T-helper 2 cell treated with Interferon-gamma antibody and Interleukin-4, amounts not matched to agents 5 μg/mL and 100 μg/mL, for 36 hours (primary cell): ENCODE measurements at regions not wholly inside any gene's neighbourhood (a gene's known extent, or its start where the extent isn't known, plus 50 kb on each side); places are given as distances from the start of the nearest gene placed in this dataset.

Source experiments
- DNase-seq: peaks from one replicate; pipeline ENCODE4 v3.0.0; 2021; ENCODE audit warnings: low spot score
- H3K27ac Mint-ChIP-seq: one replicate; pipeline ENCODE4 v1.8.0; 2021; ENCODE audit warnings: mild to moderate bottlenecking, mixed read lengths
- H3K27me3 Mint-ChIP-seq: one replicate; pipeline ENCODE4 v1.8.0; 2021; ENCODE audit warnings: low read depth, mixed read lengths
- H3K36me3 Mint-ChIP-seq: one replicate; pipeline ENCODE4 v1.8.0; 2021; ENCODE audit warnings: low read depth, mixed read lengths
- H3K4me1 Mint-ChIP-seq: one replicate; pipeline ENCODE4 v1.8.0; 2021; ENCODE audit warnings: low read depth, mixed read lengths
- H3K4me3 Mint-ChIP-seq: one replicate; pipeline ENCODE4 v1.8.0; 2022; ENCODE audit warnings: mild to moderate bottlenecking, moderate library complexity, mixed read lengths
- H3K9me3 Mint-ChIP-seq: one replicate; pipeline ENCODE4 v1.8.0; 2021; ENCODE audit warnings: mixed read lengths

DNA sequence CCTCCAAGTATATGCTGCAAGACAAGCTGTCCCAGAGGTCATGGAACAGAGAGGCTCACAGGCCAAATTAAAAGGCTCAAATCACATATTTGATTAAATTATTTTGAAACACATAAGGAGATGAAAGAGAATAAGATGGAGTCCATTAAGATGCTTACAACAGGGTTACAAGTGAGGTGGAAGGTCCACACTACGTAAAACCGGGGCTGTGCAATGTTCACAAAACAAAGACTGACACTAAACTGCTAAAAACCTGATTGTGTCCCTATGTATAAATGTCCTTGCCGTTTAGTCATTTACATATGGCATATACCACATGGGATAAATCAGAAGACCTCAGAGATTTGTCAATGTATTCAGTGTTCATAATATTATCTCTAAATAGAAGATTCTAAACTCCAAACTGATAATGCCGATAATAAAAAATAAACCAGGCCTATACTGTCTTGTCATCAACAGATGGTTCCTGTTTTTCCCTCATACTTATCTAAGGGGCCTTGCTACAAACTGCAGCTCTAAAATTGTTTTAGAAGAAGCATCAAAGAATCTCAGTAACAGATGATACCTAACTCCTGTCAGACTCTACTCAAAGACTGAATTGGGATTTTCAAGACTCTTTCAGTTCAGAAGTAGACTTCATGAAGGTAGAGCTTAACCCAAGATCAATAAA is 51.8 kb upstream of the RIPOR2 start:
- Mint-ChIP-seq H3K4me1 (peaks cover 42% of the 10 kb centered on the region), H3K9me3 (peaks cover 22% of the 10 kb centered on the region), H3K36me3 (peaks cover 21% of the 10 kb centered on the region), H3K27ac (no peak overlapping the region), H3K4me3 (no peak overlapping the region), H3K27me3 (no peaks in the 10 kb centered on the region)
- DNase-seq = no peak

DNA sequence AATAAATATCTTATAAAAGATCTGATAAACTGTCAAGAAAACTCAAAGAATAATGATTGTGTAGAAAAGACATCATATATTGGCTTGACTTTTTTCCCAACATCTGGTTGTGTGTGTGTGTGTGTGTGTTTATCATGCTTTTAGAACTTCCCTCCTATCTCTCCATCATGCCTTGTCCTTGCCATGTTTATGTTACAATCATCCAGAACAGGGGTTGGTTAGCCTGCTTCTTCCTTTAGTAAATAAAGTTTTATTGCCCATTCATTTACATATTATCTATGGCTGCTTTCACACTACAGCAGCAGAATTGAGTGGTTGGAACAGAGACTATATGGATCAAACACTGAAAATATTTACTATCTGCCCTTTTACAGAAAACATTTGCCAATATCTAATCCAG is 52.8 kb upstream of the RIPOR2 start:
- H3K27ac Mint-ChIP-seq = no peak overlapping the region
- H3K27me3 Mint-ChIP-seq = no peaks in the 10 kb centered on the region
- H3K4me3 Mint-ChIP-seq = no peak overlapping the region
- peaks cover 22% of the 10 kb centered on the region for H3K9me3 Mint-ChIP-seq
- DNase-seq = no peak
- peaks cover 39% of the 10 kb centered on the region for H3K4me1 Mint-ChIP-seq
- H3K36me3 Mint-ChIP-seq = peaks cover 25% of the 10 kb centered on the region

DNA sequence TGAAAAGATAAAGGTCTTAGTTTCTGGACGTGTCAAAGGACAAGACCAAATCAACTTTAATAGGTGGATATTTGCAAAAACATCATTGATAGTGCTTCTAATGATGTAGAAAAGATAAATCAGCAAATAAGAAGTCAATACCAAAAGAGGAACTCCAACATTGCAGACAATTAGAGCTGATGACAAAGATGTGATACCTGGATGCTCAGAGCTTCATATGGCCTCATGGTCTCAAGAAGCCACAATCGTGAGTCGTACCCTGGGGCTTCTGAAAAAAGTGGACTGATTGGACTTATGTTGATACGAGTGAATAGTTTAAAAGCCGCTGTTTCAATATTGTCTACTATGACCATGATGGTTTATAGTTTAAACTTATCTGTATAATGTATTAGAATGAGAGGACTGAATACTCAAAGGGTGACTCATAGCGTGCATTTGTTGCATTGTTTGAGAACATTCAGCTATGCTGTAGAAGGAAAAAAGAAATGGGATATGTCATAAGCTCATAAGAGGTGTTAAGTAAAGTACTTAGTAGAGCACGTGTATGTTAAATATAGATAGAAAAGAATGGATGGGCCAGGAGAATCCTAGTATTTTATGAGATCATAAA is 54.6 kb upstream of the RIPOR2 start:
- peaks cover 38% of the 10 kb centered on the region for H3K4me1 Mint-ChIP-seq
- no peaks in the 10 kb centered on the region for H3K27me3 Mint-ChIP-seq
- H3K4me3 Mint-ChIP-seq = no peak overlapping the region
- H3K36me3 Mint-ChIP-seq = peaks cover 34% of the 10 kb centered on the region
- peaks cover 22% of the 10 kb centered on the region for H3K9me3 Mint-ChIP-seq
- no peak overlapping the region for H3K27ac Mint-ChIP-seq
- no peak for DNase-seq

DNA sequence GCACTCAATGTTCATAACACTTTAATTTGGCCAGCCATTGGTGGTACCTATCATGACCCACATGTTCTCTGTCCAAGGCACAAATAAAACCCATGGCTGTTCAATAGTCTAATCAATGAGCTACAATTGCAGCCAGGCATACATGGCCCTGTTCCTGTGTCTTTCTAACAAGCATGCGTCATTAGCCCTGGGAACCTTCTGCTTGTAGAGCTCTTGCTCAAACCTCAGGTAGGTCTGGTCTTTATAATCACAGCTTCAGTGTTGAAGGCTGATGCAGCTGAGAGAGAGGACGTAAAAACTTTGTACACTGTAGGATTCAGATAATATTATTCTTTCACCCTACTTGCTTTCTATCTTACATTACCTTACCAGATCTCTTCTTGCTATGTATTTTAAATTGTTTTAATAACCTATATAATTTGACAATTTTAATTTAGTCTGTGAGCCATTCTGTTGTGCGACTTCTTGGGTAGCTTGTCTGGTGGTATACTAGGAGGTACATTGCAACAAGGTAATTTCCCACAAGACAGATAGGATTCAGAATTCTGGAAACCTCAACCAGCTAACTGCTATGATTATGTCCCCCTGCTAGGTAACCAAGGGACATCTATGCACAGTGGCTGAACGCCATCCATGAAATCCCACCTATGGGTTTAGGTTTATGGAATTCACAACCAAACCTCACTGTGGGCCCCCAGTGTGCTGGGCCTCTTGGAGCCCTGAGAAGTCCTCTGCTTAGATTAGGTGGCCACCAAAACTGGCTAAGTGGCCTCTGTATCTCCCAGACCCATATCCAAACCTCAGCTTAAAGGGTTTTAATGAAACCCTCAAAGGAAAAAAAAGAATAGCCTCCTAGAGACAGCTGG is 55.4 kb upstream of the RIPOR2 start:
- peaks cover 34% of the 10 kb centered on the region for H3K4me1 Mint-ChIP-seq
- peaks cover 22% of the 10 kb centered on the region for H3K9me3 Mint-ChIP-seq
- H3K27me3 Mint-ChIP-seq = no peaks in the 10 kb centered on the region
- H3K36me3 Mint-ChIP-seq = peaks cover 34% of the 10 kb centered on the region
- H3K27ac Mint-ChIP-seq = peak overlapping the region; percentile 55
- H3K4me3 Mint-ChIP-seq = peak overlapping the region; percentile 9
- no peak for DNase-seq

DNA sequence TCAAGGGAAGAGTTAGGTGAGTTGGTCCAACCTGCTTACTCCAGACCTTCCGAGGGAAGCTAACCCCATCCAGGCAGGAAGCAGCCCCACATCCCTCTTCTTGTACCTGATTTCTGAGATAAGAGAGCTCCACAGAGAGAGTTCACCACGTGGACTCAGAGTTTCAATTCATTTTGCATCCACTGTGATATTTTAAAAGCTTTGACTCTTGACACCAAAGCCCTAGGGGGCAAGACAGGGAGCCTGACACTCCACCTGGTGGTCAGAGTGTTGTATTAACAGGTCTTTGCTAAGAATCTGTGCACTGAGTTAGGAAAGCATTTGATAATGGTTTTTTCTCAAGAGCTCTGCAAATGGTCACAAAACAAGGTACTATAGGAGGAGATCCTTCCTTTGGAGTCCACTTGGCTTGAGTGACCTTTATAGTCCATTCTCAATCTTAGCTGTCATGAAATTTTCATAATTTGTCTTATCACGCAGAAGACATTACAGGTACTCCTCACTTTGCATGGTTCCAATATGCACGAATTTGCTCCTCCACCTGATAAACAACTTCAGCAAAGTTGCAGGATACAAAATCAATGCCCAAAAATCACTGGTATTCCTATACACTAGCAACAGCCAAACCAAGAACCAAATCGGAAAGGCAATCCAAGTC is 56.2 kb upstream of the RIPOR2 start:
- Mint-ChIP-seq H3K36me3 (peaks cover 27% of the 10 kb centered on the region), H3K27ac (peak overlapping the region; percentile 55), H3K4me3 (peak overlapping the region; percentile 9), H3K4me1 (peaks cover 36% of the 10 kb centered on the region), H3K9me3 (peaks cover 14% of the 10 kb centered on the region), H3K27me3 (no peaks in the 10 kb centered on the region)
- peak; percentile 55 for DNase-seq

DNA sequence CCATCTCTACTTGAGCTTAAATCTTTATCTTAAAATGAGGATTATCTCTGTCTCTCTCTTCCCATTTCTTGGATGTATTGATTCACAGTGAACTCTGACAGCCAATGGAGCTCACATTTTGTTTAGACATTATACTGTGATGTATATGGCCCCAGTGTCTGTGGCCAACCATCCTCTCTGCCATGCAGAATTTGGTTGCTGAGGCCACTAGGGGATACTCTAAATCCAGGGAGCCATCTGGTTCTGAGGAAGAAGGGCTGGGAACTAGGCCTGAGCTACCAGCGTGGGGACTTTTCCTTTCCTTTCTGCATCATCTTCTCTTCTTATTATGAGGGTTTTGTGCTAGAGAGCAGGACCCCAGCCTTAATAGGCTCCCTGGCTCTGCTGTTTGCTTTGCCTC is 59.1 kb upstream of the RIPOR2 start:
- Mint-ChIP-seq H3K9me3 (no peaks in the 10 kb centered on the region), H3K27ac (no peak overlapping the region)

DNA sequence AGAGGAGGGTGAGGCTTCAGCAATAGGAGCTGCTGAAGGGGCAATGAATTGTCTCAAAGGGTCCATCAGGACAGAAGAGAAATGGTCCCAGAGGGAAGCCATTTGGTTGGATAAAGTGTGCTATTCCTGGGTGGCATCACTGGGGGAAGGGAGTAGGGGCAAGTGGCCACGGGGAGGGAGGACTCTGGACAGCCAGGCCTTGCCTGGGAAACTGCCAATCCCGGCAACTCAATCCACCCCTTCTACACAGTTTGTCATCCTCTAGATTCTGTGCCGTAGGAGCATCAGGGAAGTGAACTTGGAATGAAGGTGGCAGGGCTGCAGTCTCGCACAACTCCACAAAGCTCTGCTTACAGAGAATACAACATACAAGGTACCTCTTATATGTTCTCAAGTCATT is 59.5 kb upstream of the RIPOR2 start:
- H3K9me3 Mint-ChIP-seq = no peaks in the 10 kb centered on the region
- H3K27me3 Mint-ChIP-seq = no peaks in the 10 kb centered on the region
- peaks cover 45% of the 10 kb centered on the region for H3K4me1 Mint-ChIP-seq
- H3K36me3 Mint-ChIP-seq = peaks cover 13% of the 10 kb centered on the region
- DNase-seq = no peak
- no peak overlapping the region for H3K27ac Mint-ChIP-seq
- no peak overlapping the region for H3K4me3 Mint-ChIP-seq

More for the DNA sequence above, 59.1 kb upstream of the RIPOR2 start:
- H3K36me3 Mint-ChIP-seq = peaks cover 13% of the 10 kb centered on the region
- H3K27me3 Mint-ChIP-seq = no peaks in the 10 kb centered on the region
- DNase-seq = no peak
- H3K4me3 Mint-ChIP-seq = no peak overlapping the region
- H3K4me1 Mint-ChIP-seq = peaks cover 47% of the 10 kb centered on the region

DNA sequence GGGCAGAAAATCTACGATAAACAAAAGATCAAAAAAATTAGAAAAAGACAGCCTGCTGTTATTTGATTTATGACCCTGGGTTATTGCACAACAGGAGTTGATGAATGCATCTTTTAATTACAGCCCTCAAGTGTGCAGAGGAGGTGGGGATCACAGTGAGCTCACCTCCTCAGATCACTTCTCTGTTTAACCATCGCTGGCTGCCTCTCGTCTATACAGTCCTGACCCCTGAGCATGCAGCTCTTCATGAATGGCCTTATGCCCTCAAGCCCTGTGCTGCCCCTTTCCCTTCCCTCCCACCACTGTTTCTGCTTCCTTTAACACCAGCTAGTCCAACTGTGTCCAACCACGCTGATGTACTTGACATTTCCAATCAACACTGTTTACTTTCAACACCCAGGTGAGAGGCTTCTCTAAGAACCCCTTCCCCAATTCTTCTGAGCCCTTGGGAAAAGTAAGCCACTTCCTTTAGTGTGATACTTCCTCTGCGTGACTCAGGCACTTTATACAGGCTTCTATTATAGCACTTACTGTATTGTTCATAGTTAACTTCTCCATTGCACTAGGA is 60.6 kb upstream of the RIPOR2 start:
- Mint-ChIP-seq H3K9me3 (no peaks in the 10 kb centered on the region), H3K36me3 (peaks cover 13% of the 10 kb centered on the region), H3K27ac (no peak overlapping the region), H3K27me3 (no peaks in the 10 kb centered on the region), H3K4me3 (no peak overlapping the region), H3K4me1 (peaks cover 36% of the 10 kb centered on the region)
- DNase-seq = no peak

DNA sequence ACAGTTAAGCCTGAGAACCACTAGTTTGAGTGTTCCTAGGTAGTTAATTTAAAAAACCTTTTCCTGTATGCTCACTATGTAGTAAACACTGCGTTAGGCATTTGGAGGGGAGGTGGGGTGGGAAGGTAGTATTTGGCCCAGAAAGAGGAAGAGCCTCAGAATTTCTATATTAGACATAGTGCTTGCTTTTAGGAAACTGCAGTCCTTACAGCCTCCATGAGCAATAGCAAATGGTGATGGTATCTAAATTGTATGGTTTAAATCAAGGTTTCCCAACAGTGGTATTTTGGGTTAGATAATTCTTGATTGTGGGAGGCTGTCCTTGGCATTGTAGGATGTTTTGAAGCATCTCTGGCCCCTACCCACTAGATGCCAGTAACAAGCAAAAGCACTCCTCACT is 61.5 kb upstream of the RIPOR2 start:
- no peak overlapping the region for H3K4me3 Mint-ChIP-seq
- no peaks in the 10 kb centered on the region for H3K9me3 Mint-ChIP-seq
- no peak overlapping the region for H3K27ac Mint-ChIP-seq
- DNase-seq = no peak
- H3K27me3 Mint-ChIP-seq = no peaks in the 10 kb centered on the region
- H3K36me3 Mint-ChIP-seq = peaks cover 13% of the 10 kb centered on the region
- H3K4me1 Mint-ChIP-seq = peaks cover 28% of the 10 kb centered on the region

DNA sequence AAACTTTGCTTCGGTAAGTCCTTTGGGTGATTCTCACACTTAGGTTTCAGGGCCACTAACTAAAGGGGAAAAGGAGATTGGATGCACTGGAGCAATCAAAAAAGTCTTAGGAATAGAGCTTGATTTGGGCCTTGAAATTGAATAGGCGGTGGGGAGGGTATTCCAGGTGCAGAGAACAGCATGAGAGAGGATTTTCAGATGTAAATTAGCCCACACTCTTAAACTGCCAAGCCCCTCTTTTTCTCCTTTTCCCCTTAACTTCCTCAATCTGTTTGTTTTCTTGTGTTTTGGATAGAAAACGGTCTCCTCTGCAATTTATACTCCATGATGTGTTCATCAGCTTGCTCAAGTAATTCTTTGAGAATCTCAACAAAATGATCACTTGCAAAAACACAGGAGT is 62.1 kb upstream of the RIPOR2 start:
- H3K4me1 Mint-ChIP-seq = peaks cover 28% of the 10 kb centered on the region
- no peak overlapping the region for H3K27ac Mint-ChIP-seq
- no peak overlapping the region for H3K4me3 Mint-ChIP-seq
- H3K27me3 Mint-ChIP-seq = no peaks in the 10 kb centered on the region
- no peaks in the 10 kb centered on the region for H3K9me3 Mint-ChIP-seq
- DNase-seq = no peak
- peaks cover 13% of the 10 kb centered on the region for H3K36me3 Mint-ChIP-seq

DNA sequence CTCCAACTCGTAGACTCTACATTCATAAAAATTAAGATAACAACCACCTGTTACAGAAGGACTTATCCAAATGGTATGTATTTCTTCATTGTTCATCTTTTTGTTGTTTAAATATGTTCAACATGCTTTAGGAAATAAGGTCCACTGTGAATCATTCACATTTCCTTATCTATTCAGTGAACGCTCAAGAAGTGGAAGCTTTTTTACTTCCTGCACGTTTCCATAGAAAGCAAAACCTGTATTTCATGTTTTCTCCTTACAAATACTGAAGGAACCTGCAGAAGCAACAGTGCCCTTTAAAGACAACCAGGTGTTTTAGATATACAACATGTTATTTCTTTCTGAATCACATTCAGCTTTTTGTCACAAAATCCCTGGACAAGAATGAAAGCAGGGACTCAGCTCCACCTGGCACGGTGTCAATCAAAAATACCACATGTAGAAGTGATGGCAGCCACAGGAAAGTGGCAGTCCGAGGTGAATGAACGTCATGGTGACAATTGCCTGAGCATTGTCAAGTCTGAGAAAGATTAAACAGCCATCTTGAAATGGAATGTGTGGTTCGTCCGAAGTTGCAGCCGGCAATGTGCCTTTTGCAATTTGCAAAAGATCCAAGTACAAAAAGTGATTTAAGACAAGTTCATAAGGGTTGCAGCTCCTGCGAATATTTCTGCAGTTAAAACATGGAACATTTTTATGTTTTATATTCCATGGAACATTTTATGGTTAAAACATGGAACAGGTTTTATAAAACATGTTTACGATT is 66.7 kb upstream of the RIPOR2 start:
- no peak for DNase-seq
- H3K9me3 Mint-ChIP-seq = no peaks in the 10 kb centered on the region
- no peaks in the 10 kb centered on the region for H3K27me3 Mint-ChIP-seq
- no peak overlapping the region for H3K27ac Mint-ChIP-seq
- H3K36me3 Mint-ChIP-seq = peaks cover 2% of the 10 kb centered on the region
- peaks cover 47% of the 10 kb centered on the region for H3K4me1 Mint-ChIP-seq
- H3K4me3 Mint-ChIP-seq = no peak overlapping the region

DNA sequence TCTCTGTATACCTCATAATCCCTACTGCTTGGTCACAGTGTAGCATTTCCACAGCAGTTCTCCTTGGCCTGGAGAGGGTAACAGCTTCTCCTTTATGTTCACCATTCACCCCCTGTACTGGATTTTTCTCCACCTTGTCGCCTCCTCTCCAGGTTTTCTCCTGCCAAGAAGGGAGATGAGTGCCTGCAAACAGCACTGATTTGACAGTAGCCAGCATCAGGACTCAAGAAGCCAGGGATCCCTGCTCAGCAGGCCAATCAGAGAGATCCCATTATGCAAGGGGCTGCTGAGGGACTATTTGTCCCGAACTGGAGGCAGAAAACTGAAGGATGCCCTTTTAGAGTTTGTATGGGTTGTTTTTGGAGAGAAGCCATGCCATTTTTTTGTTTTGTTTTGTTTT is 68.6 kb upstream of the RIPOR2 start:
- Mint-ChIP-seq H3K9me3 (no peaks in the 10 kb centered on the region), H3K4me3 (no peak overlapping the region), H3K27ac (no peak overlapping the region), H3K36me3 (peaks cover 2% of the 10 kb centered on the region), H3K4me1 (peaks cover 55% of the 10 kb centered on the region), H3K27me3 (no peaks in the 10 kb centered on the region)
- DNase-seq = no peak

DNA sequence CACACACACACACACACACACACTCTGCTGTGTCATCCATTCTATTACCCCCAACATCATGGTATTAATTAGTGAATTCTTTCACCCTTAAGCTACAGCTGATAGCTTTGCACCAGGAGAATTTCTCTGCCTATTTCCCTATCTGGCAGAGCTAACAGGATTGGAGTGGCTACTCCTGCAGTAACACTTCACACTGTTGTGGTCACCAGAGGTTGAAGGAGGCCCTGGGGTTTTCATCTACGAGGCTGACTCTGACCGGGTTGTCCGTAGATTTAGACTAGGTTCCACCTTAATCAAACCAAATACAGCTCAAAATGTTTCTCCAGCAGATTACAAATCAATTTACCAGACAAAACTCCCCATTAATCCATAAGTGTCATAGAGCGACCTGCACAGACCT is 69.2 kb upstream of the RIPOR2 start:
- no peak overlapping the region for H3K27ac Mint-ChIP-seq
- peaks cover 61% of the 10 kb centered on the region for H3K4me1 Mint-ChIP-seq
- DNase-seq = no peak
- no peaks in the 10 kb centered on the region for H3K27me3 Mint-ChIP-seq
- H3K36me3 Mint-ChIP-seq = peaks cover 2% of the 10 kb centered on the region
- H3K9me3 Mint-ChIP-seq = no peaks in the 10 kb centered on the region
- H3K4me3 Mint-ChIP-seq = no peak overlapping the region
